SK-N-SH treated with all-trans-retinoic acid at 6 μM for 48 hours (cell line): ENCODE measurements at regions not wholly inside any gene's neighbourhood (a gene's known extent, or its start where the extent isn't known, plus 50 kb on each side); places are given as distances from the start of the nearest gene placed in this dataset.

ENCODE experiments used
- ATAC-seq: fragments of 200-7000 bp; cut with Tn5 transposase; 3 replicates; pipeline ENCODE4 v1.9.1; 2020; ENCODE audit warnings: mild to moderate bottlenecking, moderate library complexity
- ARNTL ChIP-seq: fragments of 450-650 bp; formaldehyde crosslinking; IDR thresholded peaks from 2 replicates; pipeline ENCODE4 v1.5.0; 2020; ENCODE audit warnings: low read depth, mild to moderate bottlenecking, moderate library complexity, borderline replicate concordance
- BACH2 ChIP-seq: fragments of 250-450 bp; sonication (Bioruptor Pico); IDR thresholded peaks from 2 replicates; pipeline ENCODE4 v1.9.0; 2021; ENCODE audit warnings: mild to moderate bottlenecking, borderline replicate concordance
- CREB5 ChIP-seq: fragments of 250-450 bp; sonication (Bioruptor Pico); IDR thresholded peaks from 2 replicates; pipeline ENCODE4 v1.5.1; 2020; ENCODE audit warnings: low read depth, mild to moderate bottlenecking, moderate library complexity
- CSDC2 ChIP-seq: fragments of 250-450 bp; sonication (Bioruptor Pico); IDR thresholded peaks from 2 replicates; pipeline ENCODE4 v1.5.0; 2020; ENCODE audit warnings: mild to moderate bottlenecking, moderate library complexity
- ESRRG ChIP-seq: fragments of 250-450 bp; sonication (Bioruptor Pico); IDR thresholded peaks from 2 replicates; pipeline ENCODE4 v1.6.1; 2021; ENCODE audit warnings: mild to moderate bottlenecking
- GLIS3 ChIP-seq: fragments of 250-450 bp; sonication (Bioruptor Pico); IDR thresholded peaks from 2 replicates; pipeline ENCODE4 v1.5.0; 2020; ENCODE audit warnings: mild to moderate bottlenecking, moderate library complexity
- OSR1 ChIP-seq: fragments of 250-450 bp; sonication (Bioruptor Pico); IDR thresholded peaks from 2 replicates; pipeline ENCODE4 v1.8.0; 2022; ENCODE audit warnings: moderate library complexity, mild to moderate bottlenecking, inconsistent platforms
- PATZ1 ChIP-seq: fragments of 250-450 bp; sonication (Bioruptor Pico); IDR thresholded peaks from 2 replicates; pipeline ENCODE4 v1.8.0; 2020; ENCODE audit warnings: mild to moderate bottlenecking, moderate library complexity, borderline replicate concordance
- POU6F1 ChIP-seq: fragments of 250-450 bp; sonication (Bioruptor Pico); IDR thresholded peaks from 2 replicates; pipeline ENCODE4 v1.8.0; 2021; ENCODE audit warnings: low read depth, mild to moderate bottlenecking, moderate library complexity, borderline replicate concordance
- PPARA ChIP-seq: fragments of 250-450 bp; sonication (Bioruptor Pico); IDR thresholded peaks from 2 replicates; pipeline ENCODE4 v1.5.0; 2020; ENCODE audit warnings: mild to moderate bottlenecking, borderline replicate concordance
- RARB ChIP-seq: fragments of 250-450 bp; sonication (Bioruptor Pico); IDR thresholded peaks from 2 replicates; pipeline ENCODE4 v1.8.0; 2021; ENCODE audit warnings: mild to moderate bottlenecking, moderate library complexity
- SNAI2 ChIP-seq: fragments of 250-450 bp; sonication (Bioruptor Pico); IDR thresholded peaks from 2 replicates; pipeline ENCODE4 v1.5.0; 2020; ENCODE audit warnings: mild to moderate bottlenecking, moderate library complexity
- TCF4 ChIP-seq: fragments of 250-450 bp; sonication (Bioruptor Pico); IDR thresholded peaks from 2 replicates; pipeline ENCODE4 v1.8.0; 2021; ENCODE audit warnings: mild to moderate bottlenecking, moderate library complexity, borderline replicate concordance
- TSHZ2 ChIP-seq: fragments of 250-450 bp; sonication (Bioruptor Pico); IDR thresholded peaks from 2 replicates; pipeline ENCODE4 v1.5.0; 2020; ENCODE audit warnings: mild to moderate bottlenecking, moderate library complexity
- ZC3H10 ChIP-seq: fragments of 250-450 bp; sonication (Bioruptor Pico); IDR thresholded peaks from 2 replicates; pipeline ENCODE4 v1.5.1; 2021; ENCODE audit warnings: mild to moderate bottlenecking, moderate library complexity
- ZFP3 ChIP-seq: fragments of 250-450 bp; sonication (Bioruptor Pico); IDR thresholded peaks from 2 replicates; pipeline ENCODE4 v1.5.0; 2020; ENCODE audit warnings: mild to moderate bottlenecking, moderate library complexity
- ZFP30 ChIP-seq: fragments of 450-650 bp; formaldehyde crosslinking; IDR thresholded peaks from 2 replicates; pipeline ENCODE4 v1.5.0; 2022; ENCODE audit warnings: mild to moderate bottlenecking, moderate library complexity
- ZNF565 ChIP-seq: fragments of 450-650 bp; formaldehyde crosslinking; conservative IDR thresholded peaks from 2 replicates; pipeline ENCODE4 v1.5.0; 2020; ENCODE audit warnings: low read depth, mild to moderate bottlenecking, moderate library complexity
- ZNF70 ChIP-seq: fragments of 450-650 bp; formaldehyde crosslinking; IDR thresholded peaks from 2 replicates; pipeline ENCODE4 v1.5.0; 2020; ENCODE audit warnings: mild to moderate bottlenecking, moderate library complexity
- ZNF8 ChIP-seq: fragments of 450-650 bp; formaldehyde crosslinking; IDR thresholded peaks from 2 replicates; pipeline ENCODE4 v1.5.0; 2020; ENCODE audit warnings: mild to moderate bottlenecking, moderate library complexity

- no peak for ATAC-seq
- TF ChIP-seq OSR1 (CRISPR knock-in tag) (no peak), ZFP3 (CRISPR knock-in tag) (no peak), ZNF8 (no peak), CSDC2 (CRISPR knock-in tag) (no peak), SNAI2 (CRISPR knock-in tag) (no peak), BACH2 (no peak), PPARA (CRISPR knock-in tag) (no peak), ESRRG (no peak), CREB5 (no peak), ZFP30 (CRISPR knock-in tag) (no peak), TSHZ2 (CRISPR knock-in tag) (no peak), ARNTL (CRISPR knock-in tag) (no peak), POU6F1 (CRISPR knock-in tag) (no peak), ZC3H10 (CRISPR knock-in tag) (no peak), PATZ1 (no peak), GLIS3 (no peak), ZNF565 (CRISPR knock-in tag) (no peak), RARB (CRISPR knock-in tag) (no peak), ZNF70 (CRISPR knock-in tag) (no peak)
Measured at GRCh38 chr5:3957658-3958057, 362.0 kb downstream of the IRX1 start.

GRCh38 chr5:3958389-3958788 is 362.8 kb downstream of the IRX1 start:
- TF ChIP-seq TSHZ2 (CRISPR knock-in tag) (no peak), POU6F1 (CRISPR knock-in tag) (no peak), TCF4 (CRISPR knock-in tag) (no peak), ZNF8 (no peak), CREB5 (no peak), RARB (CRISPR knock-in tag) (no peak), ARNTL (CRISPR knock-in tag) (no peak), PATZ1 (no peak), ZFP30 (CRISPR knock-in tag) (no peak), ZFP3 (CRISPR knock-in tag) (no peak), CSDC2 (CRISPR knock-in tag) (no peak), ESRRG (no peak)
- TF ChIP-seq, all 23 proteins: peak for 0
- no peak for ATAC-seq
